Breast epithelium (tissue), 3 donors: ENCODE measurements at regions not wholly inside any gene's neighbourhood (a gene's known extent, or its start where the extent isn't known, plus 50 kb on each side); places are given as distances from the start of the nearest gene placed in this dataset.

Experiments
- CTCF ChIP-seq, 3 donors: fragments of 450-650 bp; IDR thresholded peaks; one replicate each; pipeline ENCODE4 v1.5.1; 2016 to 2017; ENCODE audit warnings: antibody characterized with exemption in 3 of 3, mild to moderate bottlenecking in 3 of 3, moderate library complexity in 3 of 3
- POLR2A ChIP-seq: fragments of 450-650 bp; IDR thresholded peaks from one replicate; pipeline ENCODE4 v1.6.1; 2016; ENCODE audit warnings: antibody characterized with exemption, mild to moderate bottlenecking, moderate library complexity

DNA sequence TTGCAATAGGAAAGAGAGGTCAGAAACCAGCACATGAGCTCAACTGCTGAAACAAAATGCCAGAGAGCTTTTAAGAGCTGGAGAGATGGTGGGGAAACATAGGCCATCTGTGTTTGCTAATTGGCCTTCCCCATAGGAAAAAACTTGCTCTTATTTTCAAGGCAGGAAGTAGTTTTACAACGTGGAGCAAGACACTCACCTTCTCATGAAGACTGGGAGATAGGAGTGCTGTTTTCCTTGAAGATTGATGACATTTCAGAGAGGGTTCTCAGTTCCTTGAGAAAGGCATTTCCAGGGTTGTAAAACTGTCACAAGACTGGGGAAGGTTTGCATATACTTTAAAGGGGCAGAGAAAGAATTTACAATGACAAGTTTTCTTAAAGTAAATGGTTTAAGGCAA lies 586.3 kb upstream of the RAG2 start:
- TF ChIP-seq POLR2A (no peak), CTCF (IDR thresholded peaks at IDR 0.05) (no peak)
